Sigmoid colon (tissue), 4 donors: ENCODE measurements at regions not wholly inside any gene's neighbourhood (a gene's known extent, or its start where the extent isn't known, plus 50 kb on each side); places are given as distances from the start of the nearest gene placed in this dataset.
"Not testable (repeated sequence)": the region's sequence is repeated elsewhere in the genome, so short reads cannot be mapped to it uniquely, and the experiment has no call there.

Experiments used
- EP300 ChIP-seq, 4 donors: sonication (generic); formaldehyde crosslinking; IDR thresholded peaks; one replicate each; pipeline ENCODE4 v1.6.1; 2017; ENCODE audit warnings: antibody characterized with exemption in 4 of 4
- TF ChIP-seq, protein P1 (sequence below), 4 experiments: fragments of 450-650 bp in 3 of 4; fragments of 200-600 bp in 1 of 4; IDR thresholded peaks; one replicate each; pipeline ENCODE4 v1.5.1; 2016 to 2019; ENCODE audit warnings: antibody characterized with exemption in 4 of 4, mild to moderate bottlenecking in 3 of 4, moderate library complexity in 2 of 4

DNA sequence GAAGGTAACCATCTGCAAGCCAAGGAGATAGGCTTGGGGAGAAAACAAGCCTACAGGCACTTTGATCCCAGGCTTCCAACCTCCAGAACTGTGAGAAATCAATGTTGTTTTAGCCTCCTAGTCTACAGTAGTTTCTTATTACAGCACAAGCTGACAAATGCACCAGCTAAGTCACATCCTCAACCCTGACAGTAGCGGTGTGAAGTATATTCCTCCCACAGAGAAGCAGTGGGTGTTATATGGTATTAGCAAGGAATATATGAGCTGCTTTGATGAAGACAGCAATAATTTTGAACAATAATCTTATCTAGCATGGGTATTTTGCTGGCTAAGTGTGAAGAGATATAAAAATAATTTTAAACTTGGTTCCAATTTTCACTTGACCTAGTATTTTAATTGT lies 2415.0 kb downstream of the ARAP2 start:
- TF ChIP-seq EP300 (IDR thresholded peaks at IDR 0.05) = not testable (repeated sequence)
- TF ChIP-seq, protein P1, sequence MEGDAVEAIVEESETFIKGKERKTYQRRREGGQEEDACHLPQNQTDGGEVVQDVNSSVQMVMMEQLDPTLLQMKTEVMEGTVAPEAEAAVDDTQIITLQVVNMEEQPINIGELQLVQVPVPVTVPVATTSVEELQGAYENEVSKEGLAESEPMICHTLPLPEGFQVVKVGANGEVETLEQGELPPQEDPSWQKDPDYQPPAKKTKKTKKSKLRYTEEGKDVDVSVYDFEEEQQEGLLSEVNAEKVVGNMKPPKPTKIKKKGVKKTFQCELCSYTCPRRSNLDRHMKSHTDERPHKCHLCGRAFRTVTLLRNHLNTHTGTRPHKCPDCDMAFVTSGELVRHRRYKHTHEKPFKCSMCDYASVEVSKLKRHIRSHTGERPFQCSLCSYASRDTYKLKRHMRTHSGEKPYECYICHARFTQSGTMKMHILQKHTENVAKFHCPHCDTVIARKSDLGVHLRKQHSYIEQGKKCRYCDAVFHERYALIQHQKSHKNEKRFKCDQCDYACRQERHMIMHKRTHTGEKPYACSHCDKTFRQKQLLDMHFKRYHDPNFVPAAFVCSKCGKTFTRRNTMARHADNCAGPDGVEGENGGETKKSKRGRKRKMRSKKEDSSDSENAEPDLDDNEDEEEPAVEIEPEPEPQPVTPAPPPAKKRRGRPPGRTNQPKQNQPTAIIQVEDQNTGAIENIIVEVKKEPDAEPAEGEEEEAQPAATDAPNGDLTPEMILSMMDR (IDR thresholded peaks at IDR 0.05) = not testable (repeated sequence)
